Subcutaneous abdominal adipose tissue (tissue), 5 donors: ENCODE measurements at regions not wholly inside any gene's neighbourhood (a gene's known extent, or its start where the extent isn't known, plus 50 kb on each side); places are given as distances from the start of the nearest gene placed in this dataset.

Experiments used
- H3K27ac ChIP-seq: one replicate; pipeline ENCODE4 v1.7.0; 2013; ENCODE audit warnings: low read depth, mild to moderate bottlenecking, inconsistent platforms, low read length, moderate library complexity
- H3K27me3 ChIP-seq, 5 donors: one replicate each; pipeline ENCODE4 v1.7.0; 2013; ENCODE audit warnings: low read length in 5 of 5, inconsistent platforms in 1 of 5; ENCODE audit not compliant: control insufficient read depth in 5 of 5, insufficient read depth in 4 of 5
- H3K36me3 ChIP-seq, 5 donors: one replicate each; pipeline ENCODE4 v1.7.0; 2013; ENCODE audit warnings: low read length in 5 of 5; ENCODE audit not compliant: control insufficient read depth in 5 of 5, insufficient read depth in 5 of 5
- H3K4me1 ChIP-seq, 5 donors: one replicate each; pipeline ENCODE4 v1.7.0; 2013; ENCODE audit warnings: low read length in 5 of 5, mild to moderate bottlenecking in 3 of 5, moderate library complexity in 1 of 5; ENCODE audit not compliant: control insufficient read depth in 5 of 5, insufficient read depth in 5 of 5
- H3K4me3 ChIP-seq, 5 donors: one replicate each; pipeline ENCODE4 v1.7.0; 2013; ENCODE audit warnings: low read length in 5 of 5, low read depth in 1 of 5
- H3K9ac ChIP-seq, 5 donors: one replicate each; pipeline ENCODE4 v1.7.0; 2013; ENCODE audit warnings: low read length in 5 of 5, mild to moderate bottlenecking in 4 of 5, moderate library complexity in 3 of 5
- H3K9me3 ChIP-seq, 5 donors: one replicate each; pipeline ENCODE4 v1.7.0; 2013; ENCODE audit warnings: low read length in 5 of 5; ENCODE audit not compliant: control insufficient read depth in 5 of 5
- donor health status: healthy.
- donor health status: healthy.
- donor health status: healthy.
- donor health status: healthy.
- donor health status: healthy.

DNA sequence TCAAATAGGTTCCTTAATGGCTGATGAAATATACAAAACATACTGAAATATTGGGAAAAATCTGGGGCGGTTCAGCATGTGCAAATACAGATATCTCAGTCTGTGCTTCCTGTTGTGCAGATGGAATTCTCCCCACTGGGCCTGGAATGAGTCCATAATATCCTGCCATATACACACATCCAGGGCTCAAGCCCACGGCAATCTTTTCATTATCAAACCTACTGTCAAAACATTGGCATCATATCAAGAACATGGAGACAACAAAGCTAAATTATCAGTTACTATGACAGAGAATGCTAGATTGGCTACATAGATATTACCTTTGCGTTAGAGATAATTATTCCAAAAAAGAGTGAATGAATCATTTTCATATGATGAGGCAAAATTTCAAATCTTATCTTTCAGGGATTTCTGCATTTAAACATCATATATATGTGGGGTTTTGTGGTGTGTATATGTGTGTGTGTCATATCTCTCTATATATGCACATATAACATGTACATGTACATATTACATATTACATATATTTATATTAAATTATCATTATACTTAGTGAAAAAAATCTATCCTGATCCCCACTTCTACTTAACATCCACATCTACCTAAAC is 713.3 kb downstream of the GBE1 start:
- Histone ChIP-seq H3K27me3 (no peaks in the 10 kb centered on the region), H3K27ac (no peak overlapping the region), H3K4me1 (no peaks in the 10 kb centered on the region), H3K9me3 (no peaks in the 10 kb centered on the region), H3K4me3 (no peak overlapping the region), H3K36me3 (no peaks in the 10 kb centered on the region), H3K9ac (no peak overlapping the region)

DNA sequence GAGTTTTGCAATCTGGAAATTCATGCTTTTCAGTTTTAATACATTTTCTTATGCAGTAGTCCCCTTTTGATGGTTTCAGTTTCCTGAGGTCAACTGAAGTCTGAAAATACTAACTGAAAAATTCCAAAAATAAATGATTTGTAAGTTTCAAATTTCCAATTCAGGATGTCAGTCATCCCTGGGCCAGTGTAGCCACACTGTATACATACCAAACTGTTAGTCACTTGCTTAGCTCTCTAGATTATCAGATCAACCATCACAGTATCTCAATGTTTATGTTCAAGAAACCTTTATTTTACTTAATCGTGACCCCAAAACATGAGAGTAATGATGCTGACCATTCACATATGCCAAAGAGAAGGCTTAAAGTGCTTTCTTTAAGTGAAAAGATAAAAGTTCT is 715.5 kb downstream of the GBE1 start:
- no peak overlapping the region for H3K9ac ChIP-seq
- H3K36me3 ChIP-seq: no peaks in the 10 kb centered on the region
- H3K4me1 ChIP-seq: no peaks in the 10 kb centered on the region
- no peak overlapping the region for H3K4me3 ChIP-seq
- no peak overlapping the region for H3K27ac ChIP-seq
- no peaks in the 10 kb centered on the region for H3K27me3 ChIP-seq
- H3K9me3 ChIP-seq: no peaks in the 10 kb centered on the region

DNA sequence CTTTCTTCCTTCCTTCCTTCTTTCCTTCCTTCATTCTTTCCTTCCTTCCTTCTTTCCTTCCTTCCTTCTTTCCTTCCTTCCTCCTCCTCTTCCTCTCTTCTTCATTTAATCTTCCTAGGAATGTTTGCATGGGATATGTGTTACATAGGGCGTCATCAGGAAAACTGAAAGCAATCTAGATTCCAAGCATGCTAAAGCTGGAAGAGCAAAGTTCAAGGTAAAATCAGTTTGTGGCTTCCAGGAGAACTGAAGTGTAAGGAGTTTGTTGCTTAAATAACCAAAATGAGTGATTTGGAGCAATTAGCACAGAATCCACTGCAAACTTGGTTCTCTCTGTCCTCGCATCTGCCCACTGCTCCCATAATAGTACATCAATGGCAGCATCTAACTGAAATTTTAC is 716.2 kb downstream of the GBE1 start:
- no peaks in the 10 kb centered on the region for H3K36me3 ChIP-seq
- no peak overlapping the region for H3K9ac ChIP-seq
- no peaks in the 10 kb centered on the region for H3K4me1 ChIP-seq
- H3K9me3 ChIP-seq: no peaks in the 10 kb centered on the region
- H3K27me3 ChIP-seq: no peaks in the 10 kb centered on the region
- no peak overlapping the region for H3K4me3 ChIP-seq
- H3K27ac ChIP-seq: no peak overlapping the region

DNA sequence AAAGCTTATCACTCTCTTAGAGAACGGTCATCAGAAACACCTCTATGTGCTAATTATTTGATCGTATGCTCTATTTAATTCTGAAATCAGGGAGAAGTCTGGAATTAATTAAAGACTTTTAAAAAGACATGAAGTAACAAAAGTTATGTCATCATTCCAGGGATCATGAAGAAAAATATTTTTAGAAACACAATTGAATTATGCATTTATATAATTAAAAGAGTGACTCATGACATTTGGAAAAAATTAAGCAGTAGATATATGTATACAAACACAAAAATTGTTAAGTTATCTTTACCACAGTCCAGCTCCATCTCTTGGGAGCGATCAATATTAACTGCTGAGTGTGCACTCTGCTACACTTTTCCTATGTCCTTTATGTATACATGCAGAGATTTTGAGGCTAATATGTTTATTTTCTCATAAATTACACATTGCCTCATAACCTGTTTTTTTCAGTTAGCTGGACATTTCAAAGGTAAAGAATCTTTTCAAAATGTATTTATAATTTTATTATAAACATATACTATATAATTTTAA is 717.7 kb downstream of the GBE1 start:
- H3K4me3 ChIP-seq: no peak overlapping the region
- no peaks in the 10 kb centered on the region for H3K36me3 ChIP-seq

DNA sequence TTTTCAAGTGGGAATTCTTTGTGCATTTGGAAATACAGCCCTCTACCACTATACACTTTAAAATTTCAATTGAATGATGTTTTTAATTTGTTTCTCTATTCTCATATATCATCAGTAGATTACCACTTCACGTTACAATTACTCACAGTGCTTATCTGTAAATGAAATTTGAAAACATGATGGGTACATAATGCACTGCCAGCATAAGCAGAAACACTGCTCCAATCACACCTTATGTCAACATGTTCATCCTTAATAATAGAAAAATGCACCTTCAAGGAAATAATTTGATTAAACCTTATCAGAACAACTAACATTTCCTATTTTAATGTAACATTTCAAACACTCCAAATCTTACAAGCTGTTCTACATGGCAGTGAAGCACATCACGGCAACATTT is 718.4 kb downstream of the GBE1 start:
- H3K4me3 ChIP-seq: no peak overlapping the region
- no peaks in the 10 kb centered on the region for H3K36me3 ChIP-seq
- H3K9me3 ChIP-seq: no peaks in the 10 kb centered on the region
- H3K4me1 ChIP-seq: no peaks in the 10 kb centered on the region
- H3K9ac ChIP-seq: no peak overlapping the region
- no peaks in the 10 kb centered on the region for H3K27me3 ChIP-seq
- H3K27ac ChIP-seq: no peak overlapping the region

More for the DNA sequence above, 717.7 kb downstream of the GBE1 start:
- Histone ChIP-seq H3K9me3 (no peaks in the 10 kb centered on the region), H3K27me3 (no peaks in the 10 kb centered on the region), H3K4me1 (no peaks in the 10 kb centered on the region), H3K9ac (no peak overlapping the region), H3K27ac (no peak overlapping the region)

DNA sequence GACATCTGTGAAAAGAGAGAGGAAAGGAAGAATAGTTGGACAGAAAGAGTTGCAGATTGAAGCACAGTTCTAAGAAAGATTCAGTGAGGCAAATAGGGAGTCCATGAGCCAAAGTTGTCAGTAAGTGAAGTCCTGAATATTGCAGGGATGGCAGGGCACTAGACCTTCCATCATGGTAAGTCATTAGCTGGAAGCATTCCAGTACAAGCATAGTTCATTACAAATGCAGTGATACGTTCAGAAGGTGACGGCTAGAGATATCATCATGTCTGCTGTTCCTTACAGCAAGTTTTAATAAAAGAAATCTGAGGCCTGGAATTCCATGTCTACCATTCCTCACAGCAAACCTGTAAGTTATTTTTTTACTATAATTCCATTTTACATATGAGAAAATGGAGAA is 720.1 kb downstream of the GBE1 start:
- Histone ChIP-seq H3K4me1 (no peaks in the 10 kb centered on the region), H3K9me3 (no peaks in the 10 kb centered on the region), H3K27me3 (no peaks in the 10 kb centered on the region), H3K4me3 (no peak overlapping the region), H3K27ac (no peak overlapping the region), H3K36me3 (no peaks in the 10 kb centered on the region), H3K9ac (no peak overlapping the region)

DNA sequence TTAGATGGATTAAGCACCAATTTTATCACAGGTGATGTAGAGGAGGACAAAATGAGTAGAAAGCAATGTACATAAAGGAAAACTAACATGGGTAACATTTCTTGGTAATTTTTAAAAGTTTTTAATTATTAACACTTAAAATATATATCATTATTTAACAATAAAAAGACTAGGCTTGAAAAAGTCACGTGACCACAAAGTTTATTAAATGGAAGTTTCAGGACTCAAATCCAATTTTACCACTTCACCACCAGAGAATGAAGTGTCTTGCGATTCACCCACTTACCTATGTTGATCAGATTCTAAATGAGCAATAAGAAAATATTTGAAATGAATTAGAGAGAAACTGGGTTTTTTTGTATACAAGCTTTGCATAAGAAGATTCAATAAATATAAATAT is 721.3 kb downstream of the GBE1 start:
- H3K9ac ChIP-seq: no peak overlapping the region
- H3K9me3 ChIP-seq: no peaks in the 10 kb centered on the region
- no peaks in the 10 kb centered on the region for H3K4me1 ChIP-seq
- no peak overlapping the region for H3K27ac ChIP-seq
- H3K27me3 ChIP-seq: no peaks in the 10 kb centered on the region
- H3K4me3 ChIP-seq: no peak overlapping the region
- H3K36me3 ChIP-seq: no peaks in the 10 kb centered on the region

DNA sequence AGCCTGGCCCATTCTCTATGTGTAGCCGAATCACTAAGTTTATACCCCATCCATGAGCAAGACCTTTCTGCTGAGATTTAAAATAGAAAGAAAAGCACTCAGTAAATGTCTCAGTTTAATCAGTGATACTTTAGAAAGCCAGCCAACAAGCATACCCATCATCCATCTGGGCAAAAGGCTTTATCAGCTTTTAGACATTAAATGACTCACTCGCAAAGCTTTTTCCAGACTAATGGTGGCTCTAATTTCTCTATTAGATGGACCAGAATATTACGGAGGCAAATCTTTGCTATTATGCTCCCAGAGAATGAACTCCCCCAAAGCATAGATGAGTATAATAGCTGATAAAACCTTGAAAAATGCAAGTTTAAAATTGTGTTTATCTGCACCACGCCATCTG is 727.8 kb downstream of the GBE1 start:
- Histone ChIP-seq H3K4me3 (no peak overlapping the region), H3K9ac (no peak overlapping the region), H3K4me1 (no peaks in the 10 kb centered on the region), H3K27me3 (no peaks in the 10 kb centered on the region), H3K27ac (no peak overlapping the region), H3K9me3 (no peaks in the 10 kb centered on the region), H3K36me3 (no peaks in the 10 kb centered on the region)

DNA sequence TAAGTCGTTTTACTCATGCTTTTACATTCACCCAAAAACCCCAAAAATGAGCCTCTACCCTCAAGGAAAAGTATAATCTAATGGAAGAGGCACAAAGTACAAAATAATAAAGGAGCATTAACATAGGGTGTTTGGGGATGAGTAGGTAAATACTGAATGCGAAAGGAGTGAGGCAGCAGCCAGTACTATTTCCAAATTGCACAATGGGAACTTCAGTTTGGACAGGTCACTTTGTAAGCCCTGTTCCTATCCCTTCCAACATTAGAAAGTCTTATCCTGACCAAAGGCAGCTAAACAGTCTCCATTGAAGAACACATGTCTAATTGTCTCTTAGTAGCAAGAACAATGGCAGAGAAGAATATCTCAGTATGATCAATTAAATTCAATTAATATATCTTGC is 728.3 kb downstream of the GBE1 start:
- no peaks in the 10 kb centered on the region for H3K9me3 ChIP-seq
- no peaks in the 10 kb centered on the region for H3K27me3 ChIP-seq
- no peak overlapping the region for H3K27ac ChIP-seq
- H3K36me3 ChIP-seq: no peaks in the 10 kb centered on the region
- no peak overlapping the region for H3K9ac ChIP-seq
- H3K4me1 ChIP-seq: no peaks in the 10 kb centered on the region
- no peak overlapping the region for H3K4me3 ChIP-seq

DNA sequence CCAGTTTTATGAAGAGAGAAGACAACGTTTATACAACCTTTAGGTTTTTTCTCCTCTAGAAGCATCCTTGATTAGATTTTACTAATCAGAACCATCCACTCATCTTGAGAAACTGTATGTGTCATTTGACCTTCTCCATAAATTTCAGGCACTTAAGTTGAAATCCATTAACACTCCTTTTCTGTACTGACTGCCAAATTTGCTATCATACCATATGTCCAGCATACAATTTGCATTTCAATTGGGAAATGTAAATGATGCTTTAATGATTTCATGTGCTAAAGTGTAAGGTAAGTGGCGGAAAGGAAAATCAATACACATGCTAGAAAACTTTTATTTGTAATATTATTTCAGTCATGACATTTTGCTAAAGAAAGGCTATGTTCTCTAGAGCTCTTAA is 731.6 kb downstream of the GBE1 start:
- Histone ChIP-seq H3K36me3 (no peaks in the 10 kb centered on the region), H3K9me3 (no peaks in the 10 kb centered on the region), H3K4me3 (no peak overlapping the region), H3K4me1 (no peaks in the 10 kb centered on the region), H3K27ac (no peak overlapping the region), H3K9ac (no peak overlapping the region), H3K27me3 (no peaks in the 10 kb centered on the region)

DNA sequence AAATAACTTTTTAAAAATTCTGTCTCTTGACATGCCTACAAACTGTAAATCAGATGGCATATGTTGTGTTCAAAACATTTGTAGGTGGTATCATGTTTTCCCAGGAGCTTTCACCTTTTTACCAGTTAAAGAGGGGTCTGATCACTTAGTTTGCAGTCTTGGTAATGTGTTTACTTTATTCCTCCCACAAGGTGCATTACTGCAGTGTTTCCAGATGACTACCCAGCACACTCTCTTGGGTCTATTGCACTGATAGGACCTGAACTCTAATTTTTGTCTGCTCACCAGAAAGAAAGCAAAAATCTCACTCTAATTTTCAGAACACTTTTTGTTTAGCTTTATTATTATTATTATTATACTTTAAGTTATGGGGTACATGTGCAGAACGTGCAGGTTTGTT is 734.1 kb downstream of the GBE1 start:
- Histone ChIP-seq H3K4me1 (no peaks in the 10 kb centered on the region), H3K9me3 (no peaks in the 10 kb centered on the region), H3K27me3 (no peaks in the 10 kb centered on the region), H3K27ac (no peak overlapping the region), H3K4me3 (no peak overlapping the region), H3K9ac (no peak overlapping the region), H3K36me3 (no peaks in the 10 kb centered on the region)
